HG03159 (cell line): ENCODE measurements at regions not wholly inside any gene's neighbourhood (a gene's known extent, or its start where the extent isn't known, plus 50 kb on each side); places are given as distances from the start of the nearest gene placed in this dataset.
"Not testable (repeated sequence)": the region's sequence is repeated elsewhere in the genome, so short reads cannot be mapped to it uniquely, and the experiment has no call there.

Experiments used
- ATAC-seq: cut with Tn5 transposase; IDR thresholded peaks from one replicate; pipeline ENCODE4 v1.9.1; 2021; ENCODE audit warnings: mild to moderate bottlenecking, moderate library complexity; ENCODE audit not compliant: unreplicated experiment

DNA sequence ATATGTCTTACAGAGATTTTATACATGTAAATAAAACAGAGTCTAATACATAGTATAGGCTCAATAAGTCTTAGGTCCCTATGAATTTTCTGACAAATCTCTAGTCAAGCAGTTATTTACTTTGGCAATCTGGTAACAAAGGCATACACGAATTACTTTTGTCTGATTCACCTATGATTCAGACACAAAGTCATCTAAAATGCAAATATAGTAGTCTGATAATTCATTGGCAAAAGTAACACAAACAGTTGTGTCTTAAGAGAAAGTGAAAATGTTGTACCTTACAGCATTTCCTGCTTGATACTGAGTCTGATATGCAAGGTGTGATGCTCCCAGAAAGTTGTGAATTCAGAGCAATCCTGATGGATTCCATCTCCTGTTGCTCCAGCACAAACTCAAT is 209.4 kb upstream of the PRSS1 start:
- ATAC-seq: no peak

DNA sequence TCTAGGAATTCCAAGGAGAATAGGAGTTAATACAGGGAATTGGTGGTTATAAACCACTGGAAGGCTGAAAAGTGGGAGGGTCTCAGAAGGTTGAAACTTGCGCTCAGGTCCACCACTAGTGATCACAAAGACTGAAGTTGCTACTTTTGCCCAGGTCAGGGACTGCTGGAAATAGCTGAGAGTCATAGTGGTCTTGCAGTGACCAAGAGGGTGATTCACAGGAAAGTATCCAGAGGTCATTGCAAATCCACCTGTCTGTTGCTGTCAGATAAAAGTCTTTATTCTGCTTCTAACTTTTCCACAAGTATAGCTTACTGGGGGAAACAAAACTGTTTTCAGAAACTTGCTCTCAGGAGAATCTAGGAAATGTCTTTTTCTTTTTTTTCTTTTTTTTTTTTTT is 211.5 kb upstream of the PRSS1 start:
- no peak for ATAC-seq

DNA sequence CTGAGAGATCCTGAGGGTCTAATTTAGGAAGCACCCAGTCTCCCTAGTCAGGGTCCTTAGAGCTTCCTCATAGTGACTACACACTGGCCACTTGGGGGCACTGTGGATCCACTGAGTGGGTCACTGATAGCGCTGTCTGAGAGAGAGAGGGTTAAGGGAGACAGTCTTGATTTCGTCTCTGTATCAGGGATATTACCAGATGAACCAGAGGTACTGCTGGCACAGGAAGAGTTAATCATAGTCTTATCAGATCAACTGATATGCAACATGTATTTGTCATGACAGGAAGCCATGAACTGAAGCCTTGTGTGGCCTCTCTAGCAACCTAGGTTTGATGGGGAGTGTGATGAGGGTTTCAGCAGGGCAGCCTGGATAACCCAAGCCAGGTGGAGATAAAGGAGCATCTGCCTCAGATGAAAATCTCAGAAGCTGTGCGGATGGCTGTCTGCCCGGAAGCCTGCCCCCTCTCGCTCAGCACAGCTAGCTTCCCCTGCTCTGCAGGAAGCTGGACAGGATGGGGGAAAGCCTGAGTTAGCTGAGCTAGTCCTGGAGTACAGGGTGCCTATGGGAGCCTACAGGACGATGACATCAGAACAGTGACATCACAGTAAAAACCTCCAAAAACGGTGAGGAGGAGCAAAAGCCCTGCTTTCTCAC is 214.0 kb upstream of the PRSS1 start:
- ATAC-seq: peak; percentile 96

DNA sequence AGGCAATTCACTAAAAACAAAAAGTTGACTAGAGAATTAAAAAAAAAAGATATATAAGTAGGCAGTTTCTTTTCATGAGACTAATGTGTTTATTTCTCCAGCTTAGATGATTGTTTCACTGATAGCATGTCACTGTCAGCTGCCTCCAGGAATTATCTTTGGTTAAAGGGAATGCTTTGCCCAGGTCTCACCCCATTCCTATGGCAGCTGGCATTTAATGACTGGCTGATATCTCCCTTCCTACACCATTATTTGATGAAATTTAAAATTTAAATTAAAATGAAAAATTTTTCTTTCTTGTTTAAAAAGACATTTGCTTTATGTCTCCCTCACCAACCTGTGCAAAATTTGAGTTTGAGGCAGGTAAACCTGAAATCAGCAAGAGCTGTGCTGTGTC is 214.5 kb upstream of the PRSS1 start:
- no peak for ATAC-seq

DNA sequence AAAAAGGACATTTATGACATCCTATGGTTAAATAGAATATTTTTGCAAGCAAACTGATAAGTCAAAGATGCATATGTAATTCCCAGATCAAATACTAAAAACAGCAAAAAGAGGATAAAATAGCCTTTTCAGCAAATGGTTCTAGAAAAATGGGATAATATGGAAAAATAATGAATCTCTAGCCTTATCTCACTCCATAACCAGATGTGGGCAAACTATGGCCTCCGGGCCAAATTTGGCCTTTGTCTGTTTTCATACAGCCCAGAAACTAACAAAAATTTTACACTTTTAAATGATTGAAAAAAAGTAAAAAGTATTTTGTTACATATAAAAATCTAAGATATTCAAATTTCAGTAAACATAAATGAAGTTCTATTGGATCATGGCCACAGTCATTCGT is 215.4 kb upstream of the PRSS1 start:
- ATAC-seq: no peak

DNA sequence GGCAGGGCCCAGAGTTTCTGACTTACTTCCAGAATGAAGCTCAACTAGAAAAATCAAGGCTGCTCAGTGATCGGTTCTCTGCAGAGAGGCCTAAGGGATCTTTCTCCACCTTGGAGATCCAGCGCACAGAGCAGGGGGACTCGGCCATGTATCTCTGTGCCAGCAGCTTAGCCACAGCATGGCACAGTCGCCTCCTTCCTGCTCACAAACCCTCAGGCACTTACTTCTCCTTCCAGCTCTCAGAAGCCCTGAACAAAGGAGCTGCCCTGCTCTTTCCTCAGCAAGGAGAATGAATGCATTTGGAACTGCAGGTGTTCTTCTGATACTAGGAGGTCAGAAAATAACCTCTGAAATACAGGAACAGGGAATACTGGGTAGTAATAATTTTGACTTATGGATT is 219.7 kb upstream of the PRSS1 start:
- no peak for ATAC-seq

DNA sequence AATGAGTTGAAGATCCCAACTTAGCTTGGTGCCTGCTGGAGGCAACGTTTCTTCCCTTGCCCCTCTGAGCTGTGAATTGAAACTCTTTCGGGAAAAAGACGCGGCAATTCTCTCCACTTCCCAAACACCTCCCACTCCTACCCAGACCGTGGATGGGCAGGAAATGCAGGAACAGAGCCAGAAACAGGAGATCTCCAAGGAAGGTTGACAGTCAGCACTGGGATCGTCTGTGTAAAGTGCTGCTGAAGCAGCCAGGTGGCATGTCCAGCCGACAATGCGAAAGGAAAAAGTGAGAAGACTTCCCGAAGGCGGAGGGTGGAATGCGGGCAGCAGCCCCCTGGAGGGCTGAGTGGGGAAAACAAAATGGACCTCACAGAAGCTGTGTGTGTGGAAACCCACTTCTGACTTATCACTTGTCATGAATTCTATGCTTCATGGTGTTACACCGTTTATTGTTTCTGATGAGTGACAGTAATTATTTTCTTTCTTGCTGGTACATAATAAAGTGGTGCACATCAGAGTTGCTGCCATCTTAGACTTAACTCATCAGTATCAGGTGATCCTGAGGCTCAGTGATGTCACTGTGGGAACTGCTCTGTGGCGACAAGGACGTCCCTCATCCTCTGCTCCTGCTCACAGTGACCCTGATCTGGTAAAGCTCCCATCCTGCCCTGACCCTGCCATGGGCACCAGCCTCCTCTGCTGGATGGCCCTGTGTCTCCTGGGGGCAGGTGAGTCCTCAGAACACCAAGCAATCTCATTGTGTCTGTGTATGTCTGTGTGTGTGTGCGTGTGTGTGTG is 220.5 kb upstream of the PRSS1 start:
- no peak for ATAC-seq

DNA sequence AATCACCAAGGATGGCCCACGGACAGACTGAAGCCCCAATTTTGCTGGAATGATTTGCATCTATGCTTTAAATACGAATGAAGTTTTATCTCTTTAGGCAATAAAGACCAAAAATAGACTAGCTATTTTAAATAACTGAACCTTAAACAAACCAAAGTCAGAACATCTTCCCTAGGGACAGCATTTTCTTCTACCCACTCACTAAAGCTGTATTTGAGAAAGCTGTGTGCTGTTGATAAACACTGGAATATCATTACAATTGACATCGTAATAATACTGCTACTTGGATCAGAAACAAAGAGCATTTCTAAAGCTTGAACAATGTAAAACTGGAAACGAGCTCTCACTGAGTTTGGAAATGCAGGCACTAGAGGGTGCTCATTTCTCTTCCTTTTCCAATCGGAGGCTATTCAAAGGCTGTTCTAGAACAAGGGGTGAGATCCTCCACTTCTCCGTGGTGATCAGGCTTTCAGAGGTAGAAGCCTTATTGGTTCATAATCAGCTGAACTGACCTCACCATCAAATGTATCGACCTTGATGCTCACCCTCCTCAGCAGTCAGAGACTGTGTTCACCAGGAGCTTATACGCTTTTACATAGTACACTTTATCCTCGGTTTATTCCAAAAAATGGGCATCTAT is 225.3 kb upstream of the PRSS1 start:
- no peak for ATAC-seq

DNA sequence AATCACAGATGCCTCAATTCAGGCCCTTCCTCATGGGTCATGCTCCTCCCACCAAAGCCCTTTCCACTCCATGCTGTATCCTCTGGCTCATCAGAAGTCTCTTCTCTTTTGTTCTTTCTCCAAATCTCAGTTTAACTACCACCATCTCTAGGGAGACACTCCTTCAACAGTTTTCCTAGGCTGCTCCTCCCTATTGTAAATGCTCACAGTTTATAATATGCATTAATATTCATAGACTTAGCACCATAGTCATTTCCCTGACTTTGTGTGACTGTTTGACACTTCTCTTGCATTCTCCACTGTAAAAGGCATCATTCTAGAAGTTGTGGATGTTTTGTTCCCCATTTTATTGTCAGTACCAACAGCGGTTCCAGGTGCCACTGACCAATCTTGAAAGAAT is 226.5 kb upstream of the PRSS1 start:
- no peak for ATAC-seq

DNA sequence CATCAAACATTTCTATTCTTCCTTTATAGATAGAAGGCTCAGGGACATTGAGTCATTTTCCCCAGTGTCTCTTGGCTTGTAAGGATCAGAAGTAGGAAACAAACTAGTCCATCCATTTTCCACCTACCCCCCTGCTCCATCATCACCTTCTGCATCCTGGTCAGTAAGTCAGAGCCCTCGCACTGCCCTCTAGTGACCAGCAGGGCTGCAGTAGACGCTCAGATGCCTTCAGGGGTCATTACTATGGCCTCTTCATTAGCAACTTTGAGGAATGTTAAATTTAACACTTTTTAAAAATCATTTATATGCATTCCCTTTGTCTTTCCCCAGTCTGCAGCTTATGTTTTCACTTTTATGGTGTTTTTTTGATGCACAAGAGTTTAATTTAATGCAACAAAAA is 228.4 kb upstream of the PRSS1 start:
- ATAC-seq: not testable (repeated sequence)

DNA sequence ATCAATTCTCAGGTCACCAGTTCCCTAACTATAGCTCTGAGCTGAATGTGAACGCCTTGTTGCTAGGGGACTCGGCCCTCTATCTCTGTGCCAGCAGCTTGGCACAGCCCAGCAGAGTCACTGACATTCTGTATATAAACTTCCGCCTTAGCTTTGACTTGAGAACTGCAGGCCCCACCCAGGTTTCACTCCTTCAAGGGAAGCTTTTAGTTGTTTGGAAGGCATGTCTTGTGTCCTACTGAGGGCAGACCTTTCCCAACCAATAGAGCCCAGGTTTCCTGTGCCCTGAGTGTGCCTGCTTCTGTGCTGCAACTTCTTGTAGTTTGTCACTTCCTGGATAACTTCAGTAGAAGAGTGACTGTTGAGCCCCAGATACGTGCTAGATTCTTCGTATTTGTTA is 228.8 kb upstream of the PRSS1 start:
- ATAC-seq: not testable (repeated sequence)

DNA sequence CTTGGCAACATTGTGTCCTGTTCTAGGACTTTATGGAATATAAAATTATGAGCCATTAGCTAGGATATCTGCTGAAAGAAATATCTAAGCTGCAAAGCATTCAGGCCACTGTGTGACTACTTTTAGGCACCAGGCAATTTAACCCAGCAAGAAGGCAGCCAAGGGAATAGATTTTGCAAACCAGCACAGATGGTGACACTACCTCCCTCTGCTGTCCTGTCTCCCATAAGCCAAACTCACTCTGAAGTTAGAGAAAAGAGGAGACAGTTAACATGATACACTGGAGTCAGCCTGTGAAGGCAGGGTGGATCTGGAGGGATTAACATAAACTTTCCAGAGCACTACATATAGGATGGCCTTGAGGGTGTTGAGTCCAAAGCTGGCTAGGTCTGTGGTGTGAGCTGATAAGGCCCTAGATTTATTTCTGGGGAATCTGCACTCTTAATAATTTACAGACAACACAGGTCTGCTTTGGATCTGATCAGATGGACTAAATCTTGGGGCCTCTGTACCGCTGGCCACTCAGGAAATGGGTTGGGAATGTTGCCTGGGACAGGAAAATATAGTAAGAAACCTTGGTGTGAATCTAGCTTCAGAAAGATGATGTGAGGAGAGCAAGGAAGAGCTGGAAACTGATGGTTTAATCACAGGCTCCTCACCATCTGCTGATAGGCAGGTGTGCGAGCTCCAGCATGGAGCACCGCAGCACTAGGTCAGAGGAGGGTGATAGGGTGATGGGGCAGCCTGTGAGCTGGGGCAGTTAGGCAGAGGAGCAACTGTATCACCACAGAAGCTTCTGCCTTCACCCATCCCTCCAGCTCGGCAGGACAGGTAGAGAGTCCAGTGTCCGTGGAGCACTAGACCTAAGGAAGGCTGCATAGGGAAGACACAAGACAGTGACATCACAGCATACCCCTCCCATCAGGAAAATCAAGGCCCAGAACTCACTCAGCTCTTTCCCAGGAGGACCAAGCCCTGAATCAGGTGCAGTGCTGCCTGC is 229.9 kb upstream of the PRSS1 start:
- ATAC-seq: no peak

DNA sequence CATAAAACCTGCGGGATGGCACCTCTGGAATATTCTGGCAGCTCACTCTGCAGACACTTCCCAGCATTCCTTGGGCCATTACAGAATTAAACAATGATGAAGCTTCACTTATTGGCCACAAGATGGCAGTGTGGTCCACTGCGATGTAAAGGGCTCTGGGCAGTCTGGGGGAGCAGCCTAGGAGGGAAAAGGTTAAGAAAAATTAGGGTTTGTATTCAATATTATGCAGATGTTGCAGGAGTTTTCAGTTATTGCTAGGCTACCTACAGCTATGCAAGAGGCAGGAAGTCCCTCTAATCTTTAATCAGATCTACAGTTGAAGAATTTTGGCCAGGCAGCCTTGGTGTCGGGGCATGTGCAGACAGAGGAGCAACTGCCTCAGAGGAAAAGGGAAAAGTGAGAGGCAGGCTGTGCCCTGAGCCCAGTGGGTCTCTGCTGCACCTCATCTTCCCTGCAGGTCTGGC is 233.2 kb upstream of the PRSS1 start:
- peak; percentile 93 for ATAC-seq

DNA sequence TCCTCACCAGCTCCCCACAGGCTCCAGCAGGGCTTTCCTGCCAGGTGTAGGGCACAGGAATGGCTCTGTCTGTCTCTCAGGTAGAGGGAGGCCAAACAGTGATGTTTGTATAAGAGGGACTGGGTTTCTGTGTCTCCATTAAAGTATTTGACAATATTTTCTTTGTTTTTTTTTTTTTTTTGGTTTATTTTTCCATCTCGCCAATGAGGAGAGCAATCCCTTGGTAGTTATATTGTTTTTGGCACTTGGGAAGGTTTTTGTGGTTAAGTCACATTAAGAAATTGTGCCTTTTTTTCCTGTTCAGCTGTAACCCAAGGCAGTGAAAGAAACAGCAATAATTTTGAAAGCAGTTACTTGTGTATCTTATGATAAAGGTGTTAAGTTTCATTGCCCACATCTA is 234.6 kb upstream of the PRSS1 start:
- ATAC-seq: not testable (repeated sequence)

DNA sequence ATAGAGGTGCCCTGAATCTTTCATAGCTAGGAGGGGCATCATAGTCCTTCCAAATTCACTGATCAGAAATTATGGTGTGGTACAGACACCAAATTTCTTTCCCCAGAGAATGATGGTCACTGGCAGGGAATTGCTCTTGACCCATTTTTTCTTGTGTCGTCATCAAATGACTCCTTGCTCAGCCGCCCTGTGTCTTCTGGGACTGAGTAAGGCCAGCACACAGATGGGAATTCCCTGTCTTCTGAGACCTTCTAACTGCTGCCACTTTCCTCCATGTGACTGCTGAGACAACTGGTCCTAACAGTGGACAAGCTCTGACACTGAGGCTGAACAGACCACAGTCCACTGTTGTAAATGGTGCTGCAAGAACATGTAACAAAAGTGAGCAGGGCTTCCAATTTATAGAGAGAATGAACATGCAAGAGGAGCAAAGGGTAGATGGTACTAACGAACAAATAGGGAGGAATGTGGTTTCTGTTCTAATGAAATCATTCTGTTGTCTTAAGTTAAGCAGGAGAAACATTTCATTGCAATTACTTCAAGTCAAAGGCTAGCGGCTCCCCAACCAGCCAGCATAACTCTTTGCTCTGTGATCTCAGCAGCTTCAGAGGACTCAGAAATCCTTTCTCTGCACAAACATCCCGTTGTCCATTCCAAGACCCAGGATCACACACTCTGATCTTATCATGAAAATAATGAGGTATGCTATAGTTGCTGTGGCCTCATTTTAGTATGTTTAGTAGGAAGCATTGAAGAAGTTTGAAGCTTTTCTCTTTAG is 235.9 kb upstream of the PRSS1 start:
- no peak for ATAC-seq

DNA sequence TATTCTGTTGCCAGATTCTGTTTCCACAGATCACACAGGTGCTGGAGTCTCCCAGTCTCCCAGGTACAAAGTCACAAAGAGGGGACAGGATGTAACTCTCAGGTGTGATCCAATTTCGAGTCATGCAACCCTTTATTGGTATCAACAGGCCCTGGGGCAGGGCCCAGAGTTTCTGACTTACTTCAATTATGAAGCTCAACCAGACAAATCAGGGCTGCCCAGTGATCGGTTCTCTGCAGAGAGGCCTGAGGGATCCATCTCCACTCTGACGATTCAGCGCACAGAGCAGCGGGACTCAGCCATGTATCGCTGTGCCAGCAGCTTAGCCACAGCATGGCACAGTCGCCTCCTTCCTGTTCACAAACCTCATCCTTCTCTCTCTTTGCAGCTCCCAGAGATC is 237.5 kb upstream of the PRSS1 start:
- ATAC-seq: no peak

DNA sequence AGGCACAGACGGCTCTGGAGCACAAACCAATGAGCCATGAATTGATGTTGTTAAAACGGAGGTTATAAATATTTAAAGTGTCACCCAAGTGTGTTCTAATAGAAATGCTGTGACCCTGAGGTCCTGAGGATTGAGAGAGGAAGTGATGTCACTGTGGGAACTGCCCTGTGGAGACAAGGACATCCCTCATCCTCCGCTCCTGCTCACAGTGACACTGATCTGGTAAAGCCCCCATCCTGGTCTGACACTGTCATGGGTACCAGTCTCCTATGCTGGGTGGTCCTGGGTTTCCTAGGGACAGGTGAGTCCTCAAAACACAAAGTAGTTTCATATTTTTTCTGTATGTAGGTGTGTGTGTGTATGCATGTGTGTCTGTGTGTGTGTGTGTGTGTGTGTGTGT is 237.9 kb upstream of the PRSS1 start:
- no peak for ATAC-seq

DNA sequence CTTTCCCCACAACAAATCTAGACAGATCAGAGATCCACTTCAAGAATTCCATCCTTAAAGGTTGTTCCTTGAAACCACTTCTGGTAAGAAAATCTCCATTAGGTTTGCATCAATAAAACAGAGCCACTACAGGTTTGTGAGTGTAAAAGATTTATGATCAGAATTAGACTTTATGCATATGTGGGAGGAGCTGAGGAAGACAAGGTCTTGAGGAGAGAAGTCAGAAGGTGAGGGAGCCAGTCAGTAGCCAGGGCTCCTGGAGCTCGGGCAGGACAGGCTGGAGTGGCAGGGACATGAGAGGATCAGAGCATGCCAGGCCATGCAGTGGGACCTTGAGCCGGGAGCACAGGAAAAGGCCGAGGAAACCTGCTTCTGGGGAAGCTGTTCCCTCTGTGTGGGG is 240.0 kb upstream of the PRSS1 start:
- ATAC-seq: not testable (repeated sequence)

DNA sequence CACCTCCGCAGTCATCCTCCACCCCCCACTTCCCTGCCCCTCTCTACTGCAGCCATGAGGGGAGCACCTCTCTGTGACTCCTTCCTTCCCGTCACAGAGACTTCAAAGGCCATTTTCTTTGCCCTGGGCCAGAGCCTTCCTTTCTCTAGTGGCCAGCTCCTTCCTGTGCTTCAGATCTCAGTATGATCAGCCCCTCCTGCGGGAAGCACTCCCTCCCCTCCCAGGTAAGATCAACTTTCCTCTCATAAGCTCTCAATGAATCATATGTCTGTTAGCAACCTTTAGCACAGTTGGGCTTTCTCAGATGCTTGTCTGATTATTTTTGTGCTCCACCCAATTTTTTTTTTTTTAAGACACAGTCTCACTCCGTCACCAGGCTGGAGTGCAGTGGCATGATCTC is 241.0 kb upstream of the PRSS1 start:
- ATAC-seq: no peak

DNA sequence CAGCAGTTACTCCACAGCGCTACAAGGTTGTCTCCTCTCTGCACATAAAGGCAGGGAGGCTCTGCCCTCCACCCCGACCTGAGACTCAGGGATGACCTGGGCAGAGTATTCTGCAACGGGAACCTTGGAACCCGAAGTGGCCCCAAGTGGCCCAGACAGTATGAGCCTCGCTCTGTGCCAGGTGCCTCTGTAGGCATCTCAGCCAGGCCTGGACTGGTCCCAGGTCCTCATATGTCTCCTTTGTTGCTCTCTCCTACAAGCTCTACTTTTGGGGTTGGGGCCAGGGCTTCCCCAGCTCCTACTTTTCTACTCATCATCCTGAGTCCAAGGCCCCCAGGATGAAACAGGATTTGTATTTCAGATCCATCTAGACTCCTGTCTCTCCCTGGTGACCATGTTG is 241.5 kb upstream of the PRSS1 start:
- ATAC-seq: no peak
